ENCODE measurements at regions not wholly inside any gene's neighbourhood (a gene's known extent, or its start where the extent isn't known, plus 50 kb on each side); places are given as distances from the start of the nearest gene placed in this dataset.

DNA sequence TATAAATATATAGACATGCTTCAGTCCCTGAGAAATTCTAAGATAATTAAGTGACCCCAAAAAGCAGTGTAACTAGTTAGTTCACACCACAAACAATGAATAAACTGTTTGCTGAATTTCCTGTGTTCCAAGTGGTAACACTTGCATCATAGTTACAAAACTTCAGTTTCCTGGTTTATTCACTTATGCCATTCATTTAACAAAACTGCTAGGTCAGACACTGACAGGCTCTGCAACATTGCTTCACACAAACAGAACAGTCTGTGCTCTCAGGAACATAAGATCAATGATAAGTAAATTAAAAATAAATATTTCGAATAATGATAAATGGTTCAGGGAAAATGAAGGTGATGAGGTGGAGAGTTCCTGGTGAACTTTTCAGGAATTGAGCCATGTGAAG lies 133.3 kb upstream of the NAMPT start:
- Histone ChIP-seq H3K4me1 (ENCODE audit: insufficient read depth, low read length) (no peaks in the 10 kb centered on the region), H3K36me3 (ENCODE audit: insufficient read depth, low read depth, low read length) (no peaks in the 10 kb centered on the region)

DNA sequence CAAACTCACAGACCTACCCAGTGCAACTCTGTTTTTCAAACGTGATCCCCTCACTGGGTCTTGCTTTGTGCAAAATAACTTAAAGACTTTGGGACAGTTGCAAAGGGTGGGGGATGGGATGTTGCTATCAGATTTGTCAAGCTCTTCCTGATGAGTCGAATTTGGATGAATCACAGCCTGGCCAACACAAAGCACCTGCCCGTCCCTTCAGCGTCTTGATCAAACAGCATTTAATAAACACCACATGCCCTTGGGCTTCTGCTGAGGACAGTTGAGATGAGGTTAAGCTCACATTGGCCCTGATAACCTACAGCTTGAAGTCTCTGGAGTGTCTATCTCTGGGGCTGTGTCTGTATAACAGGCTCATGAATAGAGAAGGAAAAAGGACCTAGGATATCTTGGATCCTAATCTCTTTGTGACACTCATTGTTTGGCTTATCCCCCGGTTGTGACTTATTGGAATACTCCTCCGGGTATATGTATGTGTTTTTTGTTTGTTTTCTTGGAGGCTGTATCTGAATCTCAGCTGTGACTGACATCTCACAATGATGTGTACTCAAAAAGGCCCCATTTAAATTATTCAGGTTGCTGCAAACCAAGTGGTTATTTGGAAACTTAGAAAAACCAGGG lies 132.6 kb upstream of the NAMPT start:
- Histone ChIP-seq H3K4me3 (ENCODE audit: low read length) (no peak overlapping the region), H3K4me1 (ENCODE audit: insufficient read depth, low read length) (no peaks in the 10 kb centered on the region), H3K9ac (ENCODE audit: low read depth, low read length) (no peak overlapping the region), H3K9me3 (ENCODE audit: insufficient read depth, low read depth, low read length) (no peaks in the 10 kb centered on the region), H3K27me3 (ENCODE audit: insufficient read depth, low read length) (no peaks in the 10 kb centered on the region), H3K36me3 (ENCODE audit: insufficient read depth, low read depth, low read length) (no peaks in the 10 kb centered on the region), H3K27ac (ENCODE audit: low read length) (no peak overlapping the region)

More for the DNA sequence above, 133.3 kb upstream of the NAMPT start:
- Histone ChIP-seq H3K9me3 (ENCODE audit: insufficient read depth, low read depth, low read length) (no peaks in the 10 kb centered on the region), H3K9ac (ENCODE audit: low read depth, low read length) (no peak overlapping the region), H3K4me3 (ENCODE audit: low read length) (no peak overlapping the region), H3K27me3 (ENCODE audit: insufficient read depth, low read length) (no peaks in the 10 kb centered on the region), H3K27ac (ENCODE audit: low read length) (no peak overlapping the region)

DNA sequence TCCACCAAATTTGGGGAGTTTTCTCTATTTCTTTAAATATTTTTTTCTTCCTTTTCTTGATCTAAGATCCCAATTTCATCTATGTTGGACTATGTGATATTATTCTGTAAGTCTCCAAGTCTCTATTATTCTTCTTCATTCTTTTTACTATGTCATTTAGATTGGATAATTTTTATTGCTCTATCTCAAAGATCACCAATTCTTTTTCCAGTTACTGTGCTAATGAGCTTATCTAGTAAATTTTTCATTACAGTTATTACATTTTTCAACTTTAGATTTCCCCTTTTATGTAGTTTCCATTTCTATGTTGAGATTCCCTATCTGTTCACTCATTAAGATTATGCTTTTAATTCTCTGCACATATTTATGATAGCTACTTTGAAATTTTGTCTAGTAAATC lies 131.6 kb upstream of the NAMPT start:
- Histone ChIP-seq H3K36me3 (ENCODE audit: insufficient read depth, low read depth, low read length) (no peaks in the 10 kb centered on the region), H3K4me3 (ENCODE audit: low read length) (no peak overlapping the region), H3K27me3 (ENCODE audit: insufficient read depth, low read length) (no peaks in the 10 kb centered on the region), H3K4me1 (ENCODE audit: insufficient read depth, low read length) (no peaks in the 10 kb centered on the region), H3K9ac (ENCODE audit: low read depth, low read length) (no peak overlapping the region), H3K9me3 (ENCODE audit: insufficient read depth, low read depth, low read length) (no peaks in the 10 kb centered on the region), H3K27ac (ENCODE audit: low read length) (no peak overlapping the region)

DNA sequence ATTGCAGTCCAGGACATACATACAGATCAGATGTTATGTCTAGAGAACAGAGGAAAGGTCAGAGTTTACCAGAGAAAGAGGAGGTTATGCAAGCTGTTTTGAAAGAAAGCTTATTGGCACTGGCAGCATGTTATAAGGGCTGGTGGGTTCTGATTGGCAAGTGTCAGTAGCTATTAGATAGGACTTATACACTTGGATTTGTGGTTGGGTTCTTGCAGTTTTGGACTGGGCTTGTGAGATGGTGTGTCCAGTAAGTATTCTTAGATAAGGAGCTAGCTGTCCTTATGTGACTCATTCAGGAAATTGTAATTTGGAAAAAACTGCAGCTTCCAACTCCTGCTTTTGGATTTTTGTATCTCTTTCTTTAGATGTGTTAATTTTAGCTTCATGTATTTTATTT lies 130.7 kb upstream of the NAMPT start:
- no peak overlapping the region for H3K9ac ChIP-seq (ENCODE audit: low read depth, low read length)
- H3K4me3 ChIP-seq (ENCODE audit: low read length): no peak overlapping the region
- no peaks in the 10 kb centered on the region for H3K27me3 ChIP-seq (ENCODE audit: insufficient read depth, low read length)
- H3K9me3 ChIP-seq (ENCODE audit: insufficient read depth, low read depth, low read length): no peaks in the 10 kb centered on the region
- H3K27ac ChIP-seq (ENCODE audit: low read length): no peak overlapping the region
- H3K36me3 ChIP-seq (ENCODE audit: insufficient read depth, low read depth, low read length): no peaks in the 10 kb centered on the region
- H3K4me1 ChIP-seq (ENCODE audit: insufficient read depth, low read length): no peaks in the 10 kb centered on the region

DNA sequence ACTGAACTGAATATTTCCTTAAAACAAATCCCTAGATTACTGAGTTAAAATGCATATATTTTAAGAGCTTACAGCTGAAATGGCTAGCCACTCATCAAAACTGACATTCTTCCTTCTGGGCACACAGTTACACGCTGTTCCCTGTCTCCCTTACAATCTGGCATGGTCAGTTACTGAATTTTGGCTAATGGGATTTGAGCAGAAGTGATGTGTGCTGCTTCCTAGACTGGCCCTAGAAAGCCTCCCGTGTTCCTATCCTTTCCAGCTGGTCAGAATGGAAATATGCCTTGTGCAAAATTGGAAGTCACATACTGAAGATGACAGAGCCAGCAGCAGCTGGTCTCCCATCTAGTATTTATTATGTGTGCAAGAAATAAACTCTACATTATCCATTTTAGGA lies 128.7 kb upstream of the NAMPT start:
- no peak overlapping the region for H3K27ac ChIP-seq (ENCODE audit: low read length)
- H3K36me3 ChIP-seq (ENCODE audit: insufficient read depth, low read depth, low read length): no peaks in the 10 kb centered on the region
- H3K27me3 ChIP-seq (ENCODE audit: insufficient read depth, low read length): no peaks in the 10 kb centered on the region
- no peaks in the 10 kb centered on the region for H3K4me1 ChIP-seq (ENCODE audit: insufficient read depth, low read length)
- H3K4me3 ChIP-seq (ENCODE audit: low read length): no peak overlapping the region
- no peak overlapping the region for H3K9ac ChIP-seq (ENCODE audit: low read depth, low read length)
- H3K9me3 ChIP-seq (ENCODE audit: insufficient read depth, low read depth, low read length): no peaks in the 10 kb centered on the region

DNA sequence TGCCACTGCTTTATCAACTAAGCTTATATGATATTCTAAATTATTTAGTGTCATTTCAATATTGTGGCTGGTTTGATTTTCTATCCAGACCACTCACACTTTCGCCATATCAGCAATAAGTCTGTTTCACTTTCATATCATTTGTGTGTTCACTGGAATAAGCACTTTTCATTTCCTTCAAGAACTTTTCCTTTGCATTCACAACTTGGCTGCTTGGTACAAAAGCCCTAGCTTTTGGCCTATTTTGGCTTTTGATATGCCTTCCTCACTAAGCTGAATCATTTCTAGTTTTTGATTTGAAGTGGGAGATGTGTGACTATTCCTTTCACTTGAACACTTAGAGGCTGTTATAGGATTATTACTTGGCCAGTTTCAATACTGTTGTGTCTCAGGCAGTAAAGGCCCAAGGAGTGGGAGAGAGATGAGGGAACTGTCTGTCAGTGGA lies 120.9 kb upstream of the NAMPT start:
- no peaks in the 10 kb centered on the region for H3K36me3 ChIP-seq (ENCODE audit: insufficient read depth, low read depth, low read length)
- no peak overlapping the region for H3K27ac ChIP-seq (ENCODE audit: low read length)
- no peak overlapping the region for H3K9ac ChIP-seq (ENCODE audit: low read depth, low read length)
- H3K27me3 ChIP-seq (ENCODE audit: insufficient read depth, low read length): no peaks in the 10 kb centered on the region
- H3K9me3 ChIP-seq (ENCODE audit: insufficient read depth, low read depth, low read length): no peaks in the 10 kb centered on the region
- H3K4me3 ChIP-seq (ENCODE audit: low read length): no peak overlapping the region
- H3K4me1 ChIP-seq (ENCODE audit: insufficient read depth, low read length): peaks cover 5% of the 10 kb centered on the region; the same call in 1 of the 2 replicates

DNA sequence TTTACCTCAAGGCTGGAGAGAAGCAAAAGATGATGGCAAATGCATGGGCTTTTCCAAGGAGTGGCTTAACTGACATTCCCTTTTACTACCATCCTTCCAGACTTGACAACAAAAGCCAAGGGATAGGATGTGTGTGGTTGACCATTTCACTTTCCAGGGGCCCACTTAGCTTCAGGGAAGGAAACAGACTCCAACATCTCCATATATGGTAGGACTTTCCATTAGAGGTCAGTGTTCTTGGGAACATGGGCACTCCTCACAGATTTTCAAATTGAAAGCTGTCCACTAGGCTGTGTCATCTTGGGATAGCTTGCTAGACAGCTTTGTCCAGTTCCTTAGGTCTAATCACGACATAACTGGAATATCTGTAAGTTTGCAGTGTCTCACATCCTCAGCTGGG lies 118.1 kb upstream of the NAMPT start:
- no peaks in the 10 kb centered on the region for H3K27me3 ChIP-seq (ENCODE audit: insufficient read depth, low read length)
- no peaks in the 10 kb centered on the region for H3K36me3 ChIP-seq (ENCODE audit: insufficient read depth, low read depth, low read length)
- no peaks in the 10 kb centered on the region for H3K9me3 ChIP-seq (ENCODE audit: insufficient read depth, low read depth, low read length)
- no peak overlapping the region for H3K4me3 ChIP-seq (ENCODE audit: low read length)
- H3K27ac ChIP-seq (ENCODE audit: low read length): no peak overlapping the region
- no peak overlapping the region for H3K9ac ChIP-seq (ENCODE audit: low read depth, low read length)
- peaks cover 5% of the 10 kb centered on the region; the same call in 1 of the 2 replicates for H3K4me1 ChIP-seq (ENCODE audit: insufficient read depth, low read length)

DNA sequence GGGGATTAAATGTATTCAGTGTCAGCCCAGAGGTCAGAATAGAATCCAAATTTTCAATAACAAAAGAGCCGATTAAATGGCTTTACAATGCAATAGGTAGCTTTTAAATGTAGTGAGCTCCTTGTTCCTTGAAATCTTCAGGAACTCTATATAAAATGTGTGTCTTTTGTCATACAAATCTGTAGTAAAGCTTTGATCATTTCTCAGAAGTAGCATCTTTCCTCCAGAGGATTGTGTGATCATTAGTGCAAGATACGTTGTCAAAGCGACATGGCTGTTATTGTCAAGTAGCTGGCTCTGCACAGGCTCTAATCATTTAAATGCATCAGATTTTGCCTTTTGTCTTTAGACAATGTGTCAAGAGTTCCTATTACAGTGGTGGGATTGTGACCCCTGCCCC lies 116.1 kb upstream of the NAMPT start:
- peaks cover 5% of the 10 kb centered on the region; the same call in 1 of the 2 replicates for H3K4me1 ChIP-seq (ENCODE audit: insufficient read depth, low read length)

DNA sequence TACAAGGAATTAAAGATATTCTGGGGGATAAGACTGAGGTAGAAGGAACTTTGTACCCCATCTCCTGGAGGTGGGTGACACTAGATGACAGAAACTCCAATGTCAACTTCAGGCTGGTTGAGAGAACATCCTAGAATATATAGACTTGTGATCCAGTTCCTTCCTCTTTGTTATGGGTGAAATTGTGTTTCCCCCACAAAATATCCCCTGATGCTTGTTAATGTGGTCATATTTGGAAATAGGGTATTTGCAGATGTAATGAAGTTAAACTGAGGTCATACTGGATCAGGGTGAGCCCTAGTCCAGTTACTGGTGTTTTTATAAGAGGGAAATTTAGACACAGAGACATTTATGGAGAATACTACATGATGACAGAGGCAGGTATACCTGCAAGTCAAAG lies 114.0 kb upstream of the NAMPT start:
- Histone ChIP-seq H3K9me3 (ENCODE audit: insufficient read depth, low read depth, low read length) (no peaks in the 10 kb centered on the region), H3K9ac (ENCODE audit: low read depth, low read length) (no peak overlapping the region), H3K36me3 (ENCODE audit: insufficient read depth, low read depth, low read length) (no peaks in the 10 kb centered on the region), H3K4me1 (ENCODE audit: insufficient read depth, low read length) (peaks cover 5% of the 10 kb centered on the region; the same call in 1 of the 2 replicates), H3K27me3 (ENCODE audit: insufficient read depth, low read length) (no peaks in the 10 kb centered on the region), H3K27ac (ENCODE audit: low read length) (no peak overlapping the region), H3K4me3 (ENCODE audit: low read length) (no peak overlapping the region)

More for the DNA sequence above, 116.1 kb upstream of the NAMPT start:
- no peak overlapping the region for H3K27ac ChIP-seq (ENCODE audit: low read length)
- H3K36me3 ChIP-seq (ENCODE audit: insufficient read depth, low read depth, low read length): no peaks in the 10 kb centered on the region
- H3K27me3 ChIP-seq (ENCODE audit: insufficient read depth, low read length): no peaks in the 10 kb centered on the region
- no peak overlapping the region for H3K4me3 ChIP-seq (ENCODE audit: low read length)
- no peaks in the 10 kb centered on the region for H3K9me3 ChIP-seq (ENCODE audit: insufficient read depth, low read depth, low read length)
- H3K9ac ChIP-seq (ENCODE audit: low read depth, low read length): no peak overlapping the region

DNA sequence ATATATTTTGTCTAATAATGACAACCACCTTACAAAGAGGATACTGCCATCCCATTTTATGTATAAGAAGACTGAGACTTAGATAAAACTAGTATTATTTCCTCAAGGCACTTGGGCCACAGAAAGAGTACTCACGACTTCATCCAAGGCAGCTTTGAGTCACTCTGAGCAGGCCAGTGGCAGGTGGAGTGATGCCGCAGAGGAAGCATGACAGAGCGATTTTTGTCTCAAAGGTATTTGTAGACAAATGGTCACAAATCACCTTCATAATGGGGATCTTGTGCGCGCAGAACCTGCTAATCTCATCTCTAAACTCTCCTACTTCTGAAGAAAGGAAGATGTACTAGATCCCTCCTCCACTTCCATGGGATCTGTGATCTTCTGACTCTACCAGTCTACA lies 113.2 kb upstream of the NAMPT start:
- no peak overlapping the region for H3K27ac ChIP-seq (ENCODE audit: low read length)
- no peak overlapping the region for H3K9ac ChIP-seq (ENCODE audit: low read depth, low read length)
- H3K36me3 ChIP-seq (ENCODE audit: insufficient read depth, low read depth, low read length): no peaks in the 10 kb centered on the region
- H3K9me3 ChIP-seq (ENCODE audit: insufficient read depth, low read depth, low read length): no peaks in the 10 kb centered on the region
- peaks cover 5% of the 10 kb centered on the region; the same call in 1 of the 2 replicates for H3K4me1 ChIP-seq (ENCODE audit: insufficient read depth, low read length)
- no peak overlapping the region for H3K4me3 ChIP-seq (ENCODE audit: low read length)
- no peaks in the 10 kb centered on the region for H3K27me3 ChIP-seq (ENCODE audit: insufficient read depth, low read length)

DNA sequence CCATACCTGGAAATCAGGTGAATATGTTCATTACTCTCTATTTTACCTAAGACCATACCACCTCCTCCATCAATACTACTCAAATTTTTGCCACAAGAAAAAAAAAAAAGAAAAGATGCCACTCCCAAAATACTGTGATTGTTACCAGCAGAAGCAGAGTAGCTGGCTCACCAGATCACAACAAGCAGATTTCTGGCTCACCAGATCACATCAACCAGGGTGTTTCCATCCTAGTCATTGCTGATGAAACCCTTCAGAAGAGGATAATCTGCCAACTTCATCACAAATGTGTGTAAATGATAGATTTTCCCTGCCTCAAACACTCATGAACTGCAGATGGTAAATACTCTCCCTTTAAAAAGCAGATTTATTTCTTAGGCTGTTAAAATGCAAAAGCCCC lies 109.7 kb upstream of the NAMPT start:
- Histone ChIP-seq H3K36me3 (ENCODE audit: insufficient read depth, low read depth, low read length) (no peaks in the 10 kb centered on the region), H3K27ac (ENCODE audit: low read length) (no peak overlapping the region), H3K9me3 (ENCODE audit: insufficient read depth, low read depth, low read length) (no peaks in the 10 kb centered on the region), H3K27me3 (ENCODE audit: insufficient read depth, low read length) (no peaks in the 10 kb centered on the region), H3K9ac (ENCODE audit: low read depth, low read length) (no peak overlapping the region), H3K4me1 (ENCODE audit: insufficient read depth, low read length) (no peaks in the 10 kb centered on the region), H3K4me3 (ENCODE audit: low read length) (no peak overlapping the region)

DNA sequence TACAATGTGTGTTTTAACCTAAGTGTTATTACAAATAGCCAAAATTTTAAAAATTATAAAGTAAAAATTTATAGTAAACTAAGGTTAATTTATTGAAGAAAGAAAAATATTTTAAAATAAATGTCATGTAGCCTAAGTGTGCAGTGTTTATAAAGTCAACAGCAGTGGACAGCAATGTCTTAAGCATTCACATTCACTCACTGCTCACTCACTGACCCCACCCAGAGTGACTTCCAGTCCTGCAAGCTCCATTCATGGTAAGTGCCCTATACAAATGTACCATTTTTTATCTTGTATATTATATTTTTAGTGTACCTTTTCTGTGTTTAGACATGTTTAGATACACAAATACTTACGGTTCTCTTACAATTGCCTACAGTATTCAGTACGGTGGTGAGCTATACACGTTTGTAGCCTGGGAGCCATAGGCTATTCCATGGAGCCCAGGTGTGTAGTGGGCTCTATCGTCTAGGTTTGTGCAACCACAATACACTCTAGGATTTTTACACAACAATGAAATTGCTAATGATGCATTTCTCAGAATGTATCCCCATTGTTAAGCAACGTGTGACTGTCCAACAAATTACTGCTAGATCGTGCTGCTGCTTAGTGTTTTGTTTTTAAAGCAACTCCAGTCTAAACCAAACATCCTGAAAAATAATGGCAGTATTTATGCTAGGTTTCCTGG lies 108.9 kb upstream of the NAMPT start:
- Histone ChIP-seq H3K4me1 (ENCODE audit: insufficient read depth, low read length) (no peaks in the 10 kb centered on the region), H3K9ac (ENCODE audit: low read depth, low read length) (no peak overlapping the region), H3K27me3 (ENCODE audit: insufficient read depth, low read length) (no peaks in the 10 kb centered on the region), H3K27ac (ENCODE audit: low read length) (no peak overlapping the region), H3K9me3 (ENCODE audit: insufficient read depth, low read depth, low read length) (no peaks in the 10 kb centered on the region), H3K4me3 (ENCODE audit: low read length) (no peak overlapping the region), H3K36me3 (ENCODE audit: insufficient read depth, low read depth, low read length) (no peaks in the 10 kb centered on the region)

All from iPS-20b (cell line).